ENCODE measurements at regions not wholly inside any gene's neighbourhood (a gene's known extent, or its start where the extent isn't known, plus 50 kb on each side); places are given as distances from the start of the nearest gene placed in this dataset.

DNA sequence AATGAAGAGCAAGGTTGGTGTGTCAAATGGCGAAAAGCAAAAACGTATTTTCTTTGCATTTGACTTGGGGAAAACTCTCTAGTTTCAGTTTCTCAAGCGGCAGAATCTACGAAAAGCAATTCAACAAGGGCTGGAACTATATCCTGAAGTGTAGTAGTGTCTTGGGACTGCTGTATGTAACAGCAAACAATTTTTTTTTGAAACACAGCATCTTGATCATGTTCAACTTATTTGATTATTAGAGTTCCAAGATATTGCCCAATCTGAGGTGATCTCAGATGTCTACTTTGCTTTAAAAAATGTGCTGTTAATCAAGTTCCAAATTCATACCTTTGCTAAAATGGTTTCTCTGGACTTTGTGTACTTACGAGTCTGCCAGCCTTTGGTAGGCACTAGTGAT, 120.6 kb downstream of the ZWINT start:
- TF ChIP-seq POLR2AphosphoS5 (IDR thresholded peaks at IDR 0.05; ENCODE audit: low read depth) (no peak), CTCF (IDR thresholded peaks at IDR 0.05; ENCODE audit: insufficient read depth, low read length) (no peak), REST (IDR thresholded peaks at IDR 0.05; ENCODE audit: insufficient replicate concordance, low read depth) (no peak), GABPA (IDR thresholded peaks at IDR 0.05; ENCODE audit: low read depth) (no peak), SPI1 (IDR thresholded peaks at IDR 0.05; ENCODE audit: borderline replicate concordance, low read depth) (no peak)

Data from HL-60 (cell line).